ENCODE measurements at regions not wholly inside any gene's neighbourhood (a gene's known extent, or its start where the extent isn't known, plus 50 kb on each side); places are given as distances from the start of the nearest gene placed in this dataset.

DNA sequence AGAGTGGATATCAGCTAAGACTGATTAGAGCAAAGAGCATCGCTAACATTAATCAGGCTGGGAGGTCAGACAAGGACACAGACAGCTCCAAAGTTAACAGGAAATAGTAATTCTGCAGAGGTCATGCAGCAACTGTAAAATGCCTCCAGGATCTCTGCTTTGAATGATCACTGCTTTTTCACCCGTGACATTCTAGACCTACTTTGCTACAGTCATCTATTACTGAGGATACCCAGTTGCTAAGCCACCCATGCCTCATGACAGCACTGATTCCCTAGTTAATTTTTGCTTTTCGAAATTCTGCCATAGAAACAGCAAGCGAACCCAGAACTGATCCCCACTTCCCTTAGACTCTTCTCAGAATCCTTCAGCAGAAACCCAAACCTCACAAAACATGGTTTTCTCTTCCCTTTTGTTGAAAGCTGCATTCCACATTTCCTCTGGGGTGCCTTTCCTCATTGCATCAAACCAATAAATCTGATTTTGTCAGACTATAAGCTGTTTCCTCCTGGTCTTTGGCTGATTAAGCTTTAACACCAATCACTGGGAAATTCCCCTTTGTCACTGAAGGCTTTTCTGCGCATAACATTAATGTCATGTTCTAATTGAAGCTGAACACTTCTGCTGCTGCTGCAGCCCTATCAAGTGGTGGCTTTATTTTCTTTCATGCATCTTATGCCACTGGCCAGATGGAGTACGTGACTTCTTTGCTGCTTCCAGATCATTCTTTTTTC, 201.1 kb upstream of the CHD1 start:
- DNase-seq (ENCODE audit: low spot score): no peak
- Histone ChIP-seq H3K4me1 (ENCODE audit: insufficient read depth, poor library complexity, severe bottlenecking) (no peaks in the 10 kb centered on the region), H3K36me3 (ENCODE audit: low read depth) (no peaks in the 10 kb centered on the region), H3K4me3 (ENCODE audit: severe bottlenecking) (no peak overlapping the region), H3K27me3 (ENCODE audit: insufficient read depth, poor library complexity, severe bottlenecking) (peaks cover 13% of the 10 kb centered on the region), H3K27ac (ENCODE audit: poor library complexity, severe bottlenecking) (no peak overlapping the region), H3K9me3 (ENCODE audit: severe bottlenecking) (no peaks in the 10 kb centered on the region)
- TF ChIP-seq, protein P1, sequence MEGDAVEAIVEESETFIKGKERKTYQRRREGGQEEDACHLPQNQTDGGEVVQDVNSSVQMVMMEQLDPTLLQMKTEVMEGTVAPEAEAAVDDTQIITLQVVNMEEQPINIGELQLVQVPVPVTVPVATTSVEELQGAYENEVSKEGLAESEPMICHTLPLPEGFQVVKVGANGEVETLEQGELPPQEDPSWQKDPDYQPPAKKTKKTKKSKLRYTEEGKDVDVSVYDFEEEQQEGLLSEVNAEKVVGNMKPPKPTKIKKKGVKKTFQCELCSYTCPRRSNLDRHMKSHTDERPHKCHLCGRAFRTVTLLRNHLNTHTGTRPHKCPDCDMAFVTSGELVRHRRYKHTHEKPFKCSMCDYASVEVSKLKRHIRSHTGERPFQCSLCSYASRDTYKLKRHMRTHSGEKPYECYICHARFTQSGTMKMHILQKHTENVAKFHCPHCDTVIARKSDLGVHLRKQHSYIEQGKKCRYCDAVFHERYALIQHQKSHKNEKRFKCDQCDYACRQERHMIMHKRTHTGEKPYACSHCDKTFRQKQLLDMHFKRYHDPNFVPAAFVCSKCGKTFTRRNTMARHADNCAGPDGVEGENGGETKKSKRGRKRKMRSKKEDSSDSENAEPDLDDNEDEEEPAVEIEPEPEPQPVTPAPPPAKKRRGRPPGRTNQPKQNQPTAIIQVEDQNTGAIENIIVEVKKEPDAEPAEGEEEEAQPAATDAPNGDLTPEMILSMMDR (IDR thresholded peaks at IDR 0.05; ENCODE audit: poor library complexity, severe bottlenecking): no peak
- ATAC-seq (ENCODE audit: low read depth): no peak

DNA sequence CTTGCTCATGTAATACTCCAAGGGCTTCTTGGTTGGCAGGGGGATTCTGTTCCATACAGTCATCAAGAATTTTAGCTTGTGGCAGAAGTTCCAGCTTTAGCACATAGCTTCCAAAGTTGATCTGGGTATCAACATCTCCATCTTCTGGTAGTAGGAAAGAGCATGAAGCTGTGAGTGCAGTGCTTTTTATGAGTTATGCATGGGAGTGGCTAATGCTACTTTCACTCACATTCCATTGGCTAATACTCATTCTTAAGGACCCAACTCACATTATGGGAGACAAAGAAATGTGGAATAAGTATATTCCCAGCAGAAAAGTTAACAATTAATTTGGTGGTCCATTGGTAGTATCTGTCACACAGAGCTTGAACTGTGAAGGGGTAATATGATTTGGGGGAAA, 194.2 kb upstream of the CHD1 start:
- TF ChIP-seq, protein P1 (IDR thresholded peaks at IDR 0.05; ENCODE audit: poor library complexity, severe bottlenecking): no peak
- no peak overlapping the region for H3K4me3 ChIP-seq (ENCODE audit: severe bottlenecking)
- no peaks in the 10 kb centered on the region for H3K27me3 ChIP-seq (ENCODE audit: insufficient read depth, poor library complexity, severe bottlenecking)
- no peaks in the 10 kb centered on the region for H3K36me3 ChIP-seq (ENCODE audit: low read depth)
- DNase-seq (ENCODE audit: low spot score) (no peak), ATAC-seq (ENCODE audit: low read depth) (peak; percentile 53; the same call in 1 of the 3 replicates)
- H3K4me1 ChIP-seq (ENCODE audit: insufficient read depth, poor library complexity, severe bottlenecking): no peaks in the 10 kb centered on the region
- H3K27ac ChIP-seq (ENCODE audit: poor library complexity, severe bottlenecking): no peak overlapping the region
- no peaks in the 10 kb centered on the region for H3K9me3 ChIP-seq (ENCODE audit: severe bottlenecking)

DNA sequence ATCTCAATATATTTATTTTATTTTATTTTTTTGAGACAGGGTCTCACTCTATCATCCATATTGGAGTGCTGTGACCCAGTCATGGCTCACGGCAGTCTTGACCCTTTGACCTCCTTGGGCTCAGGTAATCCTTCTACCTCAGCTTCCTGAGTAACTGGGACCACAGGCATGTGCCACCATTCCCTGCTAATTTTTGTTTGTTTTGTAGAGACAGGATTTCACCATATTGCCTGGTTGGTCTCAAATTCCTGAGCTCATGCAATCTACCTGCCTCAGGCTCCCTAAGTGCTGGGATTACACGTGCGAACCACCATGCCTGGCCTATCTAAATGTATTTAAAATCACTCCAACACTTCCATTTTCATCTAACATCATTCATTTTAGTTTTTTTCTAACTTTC, 190.5 kb upstream of the CHD1 start:
- Histone ChIP-seq H3K4me1 (ENCODE audit: insufficient read depth, poor library complexity, severe bottlenecking) (no peaks in the 10 kb centered on the region), H3K27me3 (ENCODE audit: insufficient read depth, poor library complexity, severe bottlenecking) (peaks cover 3% of the 10 kb centered on the region), H3K27ac (ENCODE audit: poor library complexity, severe bottlenecking) (no peak overlapping the region), H3K9me3 (ENCODE audit: severe bottlenecking) (no peaks in the 10 kb centered on the region), H3K4me3 (ENCODE audit: severe bottlenecking) (no peak overlapping the region), H3K36me3 (ENCODE audit: low read depth) (no peaks in the 10 kb centered on the region)
- TF ChIP-seq, protein P1 (IDR thresholded peaks at IDR 0.05; ENCODE audit: poor library complexity, severe bottlenecking): no peak
- ATAC-seq (ENCODE audit: low read depth) (no peak), DNase-seq (ENCODE audit: low spot score) (no peak)

DNA sequence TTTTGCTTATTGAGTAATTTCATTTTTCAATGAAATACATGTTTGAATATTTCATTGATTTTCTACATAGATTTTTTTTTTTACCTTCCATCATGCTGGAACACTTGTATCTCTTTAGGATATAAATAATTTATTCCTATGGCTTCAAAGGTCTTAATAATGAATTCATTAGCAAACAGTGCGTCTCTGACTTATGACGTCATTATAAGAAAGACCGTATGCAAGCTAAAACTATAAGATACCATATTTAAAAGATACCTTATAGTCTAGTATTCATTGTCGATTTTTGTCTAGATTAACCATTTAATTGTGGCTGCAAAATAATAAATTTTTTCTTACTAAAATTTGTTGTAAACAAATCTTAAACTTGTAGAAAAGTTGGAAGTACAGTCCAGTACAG, 187.7 kb upstream of the CHD1 start:
- no peak overlapping the region for H3K27ac ChIP-seq (ENCODE audit: poor library complexity, severe bottlenecking)
- H3K27me3 ChIP-seq (ENCODE audit: insufficient read depth, poor library complexity, severe bottlenecking): peaks cover 3% of the 10 kb centered on the region
- no peaks in the 10 kb centered on the region for H3K9me3 ChIP-seq (ENCODE audit: severe bottlenecking)
- no peaks in the 10 kb centered on the region for H3K36me3 ChIP-seq (ENCODE audit: low read depth)
- H3K4me1 ChIP-seq (ENCODE audit: insufficient read depth, poor library complexity, severe bottlenecking): no peaks in the 10 kb centered on the region
- TF ChIP-seq, protein P1 (IDR thresholded peaks at IDR 0.05; ENCODE audit: poor library complexity, severe bottlenecking): no peak
- no peak overlapping the region for H3K4me3 ChIP-seq (ENCODE audit: severe bottlenecking)
- no peak for DNase-seq (ENCODE audit: low spot score)
- no peak for ATAC-seq (ENCODE audit: low read depth)

DNA sequence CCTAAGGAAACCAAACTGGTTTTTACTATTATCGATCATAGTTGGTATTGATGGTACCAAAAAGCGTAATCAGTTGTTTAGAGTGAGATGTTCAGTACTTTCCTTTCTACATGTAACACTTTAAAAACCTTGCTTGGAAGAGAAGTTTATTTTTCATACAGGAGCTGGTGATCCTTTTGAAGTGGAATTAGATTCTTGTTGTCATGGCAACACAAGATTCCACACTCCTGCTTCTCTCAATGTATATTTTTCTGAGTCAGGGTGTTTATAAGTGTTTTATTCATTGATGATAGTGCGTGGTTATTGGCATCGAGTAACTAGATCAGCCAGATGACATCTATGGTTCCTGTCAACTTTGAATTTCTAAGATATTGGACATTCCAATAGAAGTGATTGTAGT, 181.1 kb upstream of the CHD1 start:
- no peaks in the 10 kb centered on the region for H3K9me3 ChIP-seq (ENCODE audit: severe bottlenecking)
- no peak for DNase-seq (ENCODE audit: low spot score)
- TF ChIP-seq, protein P1 (IDR thresholded peaks at IDR 0.05; ENCODE audit: poor library complexity, severe bottlenecking): no peak

More for the DNA sequence above, 181.1 kb upstream of the CHD1 start:
- Histone ChIP-seq H3K36me3 (ENCODE audit: low read depth) (no peaks in the 10 kb centered on the region), H3K4me1 (ENCODE audit: insufficient read depth, poor library complexity, severe bottlenecking) (no peaks in the 10 kb centered on the region), H3K27ac (ENCODE audit: poor library complexity, severe bottlenecking) (no peak overlapping the region), H3K4me3 (ENCODE audit: severe bottlenecking) (no peak overlapping the region), H3K27me3 (ENCODE audit: insufficient read depth, poor library complexity, severe bottlenecking) (peaks cover 23% of the 10 kb centered on the region)
- ATAC-seq (ENCODE audit: low read depth): no peak
